Glomerular endothelial cell (primary cell): ENCODE measurements at regions not wholly inside any gene's neighbourhood (a gene's known extent, or its start where the extent isn't known, plus 50 kb on each side); places are given as distances from the start of the nearest gene placed in this dataset.
"Not testable (repeated sequence)": the region's sequence is repeated elsewhere in the genome, so short reads cannot be mapped to it uniquely, and the experiment has no call there.

ENCODE experiments used
- DNase-seq: peaks from one replicate; pipeline ENCODE4 v3.0.0-alpha.2; 2011; ENCODE audit warnings: low read depth, low spot score; ENCODE audit errors: extremely low read depth

GRCh38 chr13:111411919-111412650 lies 91.6 kb downstream of the TEX29 start:
- no peak for DNase-seq

GRCh38 chr13:111413407-111414187 lies 93.2 kb downstream of the TEX29 start:
- no peak for DNase-seq

DNA sequence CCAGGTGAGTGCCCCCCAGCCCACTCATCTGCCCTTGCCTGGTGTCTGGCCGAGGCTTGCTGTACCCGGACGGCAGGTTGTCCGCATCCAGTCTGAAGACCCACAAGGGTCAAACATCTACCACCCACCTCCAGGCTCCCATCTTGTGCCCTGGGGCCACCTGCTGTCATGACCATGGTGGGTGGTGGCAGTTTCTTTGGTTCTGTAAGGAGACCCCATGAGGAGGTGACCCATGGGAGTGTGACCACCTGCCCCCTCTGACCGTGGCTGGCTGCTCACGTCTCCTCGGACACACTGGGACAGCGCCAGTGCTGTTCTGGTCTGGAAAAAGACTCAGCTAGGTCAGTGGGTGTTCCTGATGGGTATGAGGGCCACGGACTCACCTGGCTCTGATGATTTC lies 93.9 kb downstream of the TEX29 start:
- no peak for DNase-seq

DNA sequence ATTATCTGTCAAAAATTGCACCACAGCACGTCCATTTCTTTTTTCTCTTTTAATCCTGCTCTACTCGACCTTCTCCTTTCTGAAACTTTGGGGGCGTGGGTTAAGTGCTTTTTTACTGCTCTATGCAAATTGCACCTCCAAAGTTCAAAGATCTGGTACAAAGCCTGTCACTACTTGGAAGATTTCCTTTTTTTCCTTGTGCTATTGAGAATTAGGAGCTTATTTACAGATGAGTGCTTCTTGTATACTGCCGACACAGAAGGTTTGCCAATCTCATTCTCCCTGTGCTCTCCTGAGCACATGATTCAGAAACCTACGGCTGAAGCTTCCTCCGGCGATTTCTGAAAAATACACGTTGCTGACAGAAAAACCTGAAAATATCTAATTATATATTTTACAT lies 94.8 kb downstream of the TEX29 start:
- no peak for DNase-seq

GRCh38 chr13:111415765-111416164 lies 95.3 kb downstream of the TEX29 start:
- DNase-seq: no peak

GRCh38 chr13:111418101-111418500 lies 97.7 kb downstream of the TEX29 start:
- DNase-seq: no peak

- DNase-seq: no peak
These were observed 99.9 kb downstream of the TEX29 start for GRCh38 chr13:111420113-111420876.

DNA sequence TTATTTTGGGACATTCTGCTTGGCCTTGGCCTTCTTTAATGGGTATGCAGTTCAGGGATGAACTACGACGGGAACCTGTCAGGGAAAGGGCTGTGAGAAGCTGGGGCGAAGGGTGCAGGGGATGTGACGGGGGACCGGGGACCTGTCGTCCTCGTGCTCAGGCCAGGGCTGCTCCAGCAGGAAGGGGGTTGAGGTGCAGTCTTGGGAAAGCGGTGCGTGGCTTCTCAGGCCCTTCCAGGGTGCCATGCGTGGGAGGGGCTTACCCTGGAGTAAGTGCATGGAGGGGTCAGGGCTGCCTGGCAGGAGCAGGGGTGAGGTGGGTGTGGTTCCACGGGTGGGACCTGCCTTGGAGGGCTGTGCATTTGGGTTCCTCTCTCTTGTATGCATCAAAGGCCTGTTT lies 100.8 kb downstream of the TEX29 start:
- DNase-seq: no peak

GRCh38 chr13:111422348-111422747 lies 101.9 kb downstream of the TEX29 start:
- DNase-seq: no peak

- no peak for DNase-seq
These were observed 102.8 kb downstream of the TEX29 start for GRCh38 chr13:111423168-111423785.

DNA sequence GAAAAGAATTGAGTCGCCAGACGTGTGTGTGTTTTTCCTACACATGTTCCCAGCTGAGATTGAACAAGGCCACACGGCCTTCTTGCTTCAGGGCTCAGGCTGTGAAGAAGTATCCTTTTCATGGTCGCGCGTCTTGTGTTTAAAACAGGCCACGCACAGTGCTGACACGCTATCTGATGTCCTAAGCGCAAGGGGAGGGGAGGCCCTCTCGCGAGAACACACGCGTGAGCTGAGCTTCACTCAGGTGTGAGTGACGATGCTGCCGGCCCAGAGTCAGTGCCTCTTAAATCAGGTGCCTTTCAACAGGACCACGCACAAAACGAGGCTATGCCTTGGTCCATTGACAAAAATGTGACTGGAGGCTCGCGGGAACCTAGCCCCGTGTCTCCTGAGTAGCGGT lies 103.7 kb downstream of the TEX29 start:
- no peak for DNase-seq

- DNase-seq: no peak
These were observed 104.9 kb downstream of the TEX29 start for GRCh38 chr13:111425326-111425725.

DNA sequence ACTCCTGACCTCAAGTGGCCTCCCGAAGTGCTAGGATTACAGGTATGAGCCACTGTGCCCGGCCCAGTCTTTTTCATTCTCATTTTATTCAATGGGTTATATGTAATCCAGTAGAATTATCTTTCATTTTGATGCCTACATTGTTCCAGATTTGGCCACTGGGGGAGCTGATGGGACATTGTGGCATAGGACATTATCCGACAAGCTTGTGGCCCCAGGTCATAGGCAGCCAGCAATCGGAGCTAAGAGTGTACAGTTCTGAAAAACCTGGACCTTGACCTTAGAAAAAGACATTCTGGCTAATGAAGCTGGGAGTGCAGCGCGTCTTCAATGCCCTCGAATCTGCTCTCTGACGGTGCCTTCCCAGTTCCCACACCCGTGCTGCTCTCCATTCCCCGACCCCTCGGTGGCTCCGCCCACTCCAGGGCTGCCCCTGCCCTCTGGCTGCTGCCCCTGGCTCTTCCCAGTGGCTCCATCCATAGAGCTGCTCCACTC lies 108.7 kb downstream of the TEX29 start:
- no peak for DNase-seq

DNA sequence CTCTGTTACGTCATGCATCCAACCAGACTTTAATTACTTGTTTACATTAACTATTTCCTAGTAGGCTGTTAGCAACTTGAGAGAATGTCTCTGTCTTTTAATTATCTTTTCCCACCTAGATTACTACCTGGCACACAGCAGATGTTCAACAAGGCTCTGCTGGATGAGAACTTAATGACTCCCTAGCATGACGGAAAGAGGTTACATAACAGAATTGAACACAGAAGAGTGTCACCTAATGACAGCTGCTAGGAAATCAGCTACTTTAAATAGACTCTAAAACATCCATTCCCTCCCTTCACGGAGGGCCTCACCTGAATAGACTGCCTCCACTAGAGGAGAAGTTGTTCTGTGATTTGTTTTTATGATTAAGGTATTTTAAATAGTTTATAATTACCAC lies 110.8 kb downstream of the TEX29 start:
- DNase-seq: no peak

GRCh38 chr13:111434578-111435159 lies 114.2 kb downstream of the TEX29 start:
- DNase-seq: no peak

DNA sequence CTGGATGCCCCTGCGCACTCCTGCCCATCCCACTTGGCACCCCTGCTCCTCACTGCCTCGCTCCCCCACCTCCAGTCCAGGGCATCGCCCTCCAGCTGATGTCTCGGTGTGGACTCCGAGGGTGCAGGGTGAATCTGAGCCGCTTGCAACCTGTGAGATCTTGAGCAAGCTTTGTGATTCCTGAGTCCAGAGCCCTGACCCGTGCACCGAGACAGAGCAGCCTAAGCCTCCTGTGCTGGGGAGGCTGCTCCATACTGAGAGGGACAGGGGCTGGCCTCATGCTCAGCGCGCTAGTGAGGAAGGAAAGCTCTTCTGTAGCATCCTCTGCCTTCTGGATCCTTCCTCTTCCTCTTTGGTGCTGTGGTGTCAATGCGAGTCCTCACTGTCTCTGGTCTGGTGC lies 116.0 kb downstream of the TEX29 start:
- no peak for DNase-seq

- DNase-seq: no peak
These were observed 117.0 kb downstream of the TEX29 start for GRCh38 chr13:111437417-111437816.

GRCh38 chr13:111437856-111438547 lies 117.6 kb downstream of the TEX29 start:
- DNase-seq: no peak

- not testable (repeated sequence) for DNase-seq
These were observed 120.0 kb downstream of the TEX29 start for GRCh38 chr13:111440492-111440891.

GRCh38 chr13:111443981-111444380 lies 123.5 kb downstream of the TEX29 start:
- DNase-seq: no peak
